Endothelial cell of umbilical vein (primary cell): ENCODE measurements at regions not wholly inside any gene's neighbourhood (a gene's known extent, or its start where the extent isn't known, plus 50 kb on each side); places are given as distances from the start of the nearest gene placed in this dataset.
"Not testable (repeated sequence)": the region's sequence is repeated elsewhere in the genome, so short reads cannot be mapped to it uniquely, and the experiment has no call there.

ENCODE experiments used
- BruUV-seq: library from RNA; stranded (reverse); fragments of 400-500 nt; replicated peaks from 2 replicates; lab custom pipeline; 2021; lab: Mats Ljungman, UMichigan
- CTCF ChIA-PET: fragments of 300-600, 350-600 bp; sonication (Branson Sonifier 250); formaldehyde crosslinking; loops from one replicate; lab custom pipeline; 2021; ENCODE audit warnings: antibody characterized with exemption, inconsistent platforms; lab: Charles Lee
- POLR2A ChIA-PET: fragments of 300-600, 350-600 bp; sonication (Branson Sonifier 250); formaldehyde crosslinking; loops from one replicate; lab custom pipeline; 2021; ENCODE audit warnings: antibody characterized with exemption, inconsistent platforms; lab: Charles Lee
- DNase-seq: peaks from one replicate; pipeline ENCODE4 v3.0.0-alpha.2; 2011; ENCODE audit warnings: low read depth, low spot score
- FAIRE-seq: peaks from 2 replicates; lab custom pipeline; 2011; peaks lifted over from hg19 to GRCh38; lab: Jason Lieb, UNC
- H2AFZ ChIP-seq: 2 replicates; pipeline ENCODE4 v1.6.0; 2012; ENCODE audit warnings: low read depth, low read length, control low read depth, inconsistent platforms
- H3K27ac ChIP-seq: 2 replicates; pipeline ENCODE4 v1.5.1; 2011; ENCODE audit warnings: low read depth, mild to moderate bottlenecking, control low read depth, low read length, moderate library complexity; ENCODE audit not compliant: insufficient read depth
- H3K27me3 ChIP-seq, 2 experiments: 2 replicates each; pipeline versions ENCODE4 v1.6.0 to v1.6.1; 2011; ENCODE audit warnings: low read length in 2 of 2, mixed read lengths in 1 of 2; ENCODE audit not compliant: control insufficient read depth in 2 of 2, insufficient read depth in 2 of 2
- H3K36me3 ChIP-seq, 2 experiments: 2 replicates in 1 of 2; 3 replicates in 1 of 2; pipeline ENCODE4 v1.5.1; 2011; ENCODE audit warnings: low read length in 2 of 2, mild to moderate bottlenecking in 1 of 2, moderate library complexity in 1 of 2; ENCODE audit not compliant: control insufficient read depth in 2 of 2, insufficient read depth in 2 of 2; ENCODE audit errors: extremely low read depth in 1 of 2
- H3K4me1 ChIP-seq: 3 replicates; pipeline ENCODE4 v1.5.1; 2011; ENCODE audit warnings: mild to moderate bottlenecking, low read length; ENCODE audit not compliant: control insufficient read depth, insufficient read depth; ENCODE audit errors: extremely low read depth
- H3K4me2 ChIP-seq: 2 replicates; pipeline ENCODE4 v1.6.1; 2011; ENCODE audit warnings: low read length, control low read depth, mixed read lengths; ENCODE audit not compliant: insufficient read depth
- H3K4me3 ChIP-seq, 3 experiments: fragments of 200-600 bp in 1 of 3; sonication (generic), shearing (Covaris generic) in 1 of 3; replicated peaks in 1 of 3; 2 replicates each; pipeline ENCODE4 v1.5.1; 2011 to 2016; ENCODE audit warnings: control low read depth in 3 of 3, low read length in 3 of 3, mild to moderate bottlenecking in 2 of 3, inconsistent platforms in 1 of 3, low read depth in 1 of 3, moderate library complexity in 1 of 3; ENCODE audit not compliant: insufficient read depth in 1 of 3
- H3K79me2 ChIP-seq: 2 replicates; pipeline ENCODE4 v1.6.0; 2012; ENCODE audit warnings: low read length, inconsistent platforms; ENCODE audit not compliant: control insufficient read depth, insufficient read depth
- H3K9ac ChIP-seq: replicated peaks from 2 replicates; pipeline ENCODE3; 2011; ENCODE audit warnings: low read length, control low read depth; ENCODE audit not compliant: insufficient read depth; ENCODE audit errors: extremely low read depth
- H3K9me1 ChIP-seq: replicated peaks from 3 replicates; pipeline ENCODE4 v1.6.0; 2011; ENCODE audit warnings: mild to moderate bottlenecking, low read length; ENCODE audit not compliant: control insufficient read depth, insufficient read depth; ENCODE audit errors: extremely low read depth
- H3K9me3 ChIP-seq: replicated peaks from 2 replicates; pipeline ENCODE4 v1.5.1; 2012; ENCODE audit warnings: low read length, inconsistent platforms; ENCODE audit not compliant: control insufficient read depth, insufficient read depth
- H4K20me1 ChIP-seq: replicated peaks from 2 replicates; pipeline ENCODE3; 2011; ENCODE audit warnings: mild to moderate bottlenecking, low read length; ENCODE audit not compliant: control insufficient read depth, insufficient read depth; ENCODE audit errors: extremely low read depth
- GATA2 ChIP-seq: IDR thresholded peaks from 2 replicates; pipeline ENCODE4 v1.7.0; 2011; ENCODE audit warnings: low read depth, mild to moderate bottlenecking, moderate library complexity, mixed read lengths, low read length; ENCODE audit not compliant: insufficient read length, insufficient read depth
- JUN ChIP-seq: IDR thresholded peaks from 2 replicates; pipeline ENCODE4 v1.6.1; 2011; ENCODE audit warnings: borderline replicate concordance, low read depth; ENCODE audit not compliant: insufficient read length, insufficient read depth
- MYC ChIP-seq: IDR thresholded peaks from one replicate; pipeline ENCODE4 v1.6.1; 2011; ENCODE audit warnings: mild to moderate bottlenecking, low read depth, low read length
- dilution Hi-C: fragments of 300-500 bp; cut with MboI; formaldehyde crosslinking; loops from one replicate; pipeline ENCODE4 v1.15.0; 2019; ENCODE audit warnings: low sequenced_read_pairs; ENCODE audit not compliant: extremely low pct_ligation_motif_present
- intact Hi-C: fragments of 100-400 bp; cut with micrococcal nuclease; formaldehyde crosslinking; loops from one replicate; pipeline ENCODE4 v1.10.0; 2022

DNA sequence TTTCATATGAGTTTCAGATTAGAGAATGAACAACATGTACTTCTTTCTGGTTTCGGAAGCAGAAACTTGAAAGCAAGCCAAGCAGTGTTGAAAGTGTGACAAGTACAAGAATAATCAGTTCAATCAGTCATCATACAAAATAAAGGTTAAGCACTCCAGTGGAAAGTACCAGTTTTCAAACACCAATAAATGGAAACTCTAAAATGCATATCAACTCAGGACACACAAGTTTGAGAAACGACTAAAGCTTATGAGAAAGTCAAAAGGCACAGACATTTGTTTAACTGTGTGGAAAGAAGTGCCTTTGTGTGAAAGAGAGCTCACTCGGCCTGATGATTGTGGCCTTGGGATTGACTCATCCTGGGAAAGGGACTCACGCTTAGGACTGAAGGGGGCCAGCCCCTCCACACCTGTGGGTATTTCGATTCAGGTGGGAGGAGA is 60.6 kb upstream of the AKR1C1 start:
- no TSS peak for BruUV-seq
- no peak overlapping the region for H3K4me3 ChIP-seq
- CTCF ChIA-PET: no interaction called here
- dilution Hi-C loops: no loop called here
- no peaks in the 10 kb centered on the region for H4K20me1 ChIP-seq
- no peak overlapping the region for H3K9ac ChIP-seq
- FAIRE-seq (no peak), DNase-seq (peak; percentile 2)
- no peak overlapping the region for H3K27ac ChIP-seq
- H3K4me1 ChIP-seq: no peaks in the 10 kb centered on the region
- H3K27me3 ChIP-seq: no peaks in the 10 kb centered on the region
- POLR2A ChIA-PET: no interaction called here
- intact Hi-C loops: no loop called here
- no peaks in the 10 kb centered on the region for H3K9me3 ChIP-seq
- TF ChIP-seq JUN (no peak), GATA2 (no peak), MYC (no peak)
- no peaks in the 10 kb centered on the region for H3K36me3 ChIP-seq
- no peaks in the 10 kb centered on the region for H3K9me1 ChIP-seq
- no peaks in the 10 kb centered on the region for H3K79me2 ChIP-seq
- no peak overlapping the region for H2AFZ ChIP-seq
- no peak overlapping the region for H3K4me2 ChIP-seq

- BruUV-seq, H2AFZ ChIP-seq, H3K4me2 ChIP-seq, CTCF ChIA-PET, H3K9ac ChIP-seq, H3K4me1 ChIP-seq, H3K9me3 ChIP-seq, POLR2A ChIA-PET, H3K27me3 ChIP-seq, intact Hi-C loops, FAIRE-seq, H4K20me1 ChIP-seq, dilution Hi-C loops, H3K4me3 ChIP-seq, H3K9me1 ChIP-seq, H3K36me3 ChIP-seq, H3K27ac ChIP-seq, H3K79me2 ChIP-seq, DNase-seq: not testable (repeated sequence)
These were observed 60.1 kb upstream of the AKR1C1 start for GRCh38 chr10:4903126-4903525.

GRCh38 chr10:4903675-4904074 is 59.5 kb upstream of the AKR1C1 start:
- H3K27me3 ChIP-seq, H3K9ac ChIP-seq, DNase-seq, dilution Hi-C loops, H3K79me2 ChIP-seq, H3K4me3 ChIP-seq, FAIRE-seq, H3K9me3 ChIP-seq, H3K36me3 ChIP-seq, H4K20me1 ChIP-seq, POLR2A ChIA-PET, H3K4me2 ChIP-seq, CTCF ChIA-PET, H3K9me1 ChIP-seq, intact Hi-C loops, BruUV-seq, H2AFZ ChIP-seq, H3K4me1 ChIP-seq, H3K27ac ChIP-seq: not testable (repeated sequence)
